ENCODE measurements at regions not wholly inside any gene's neighbourhood (a gene's known extent, or its start where the extent isn't known, plus 50 kb on each side); places are given as distances from the start of the nearest gene placed in this dataset.
"Not testable (repeated sequence)": the region's sequence is repeated elsewhere in the genome, so short reads cannot be mapped to it uniquely, and the experiment has no call there.

DNA sequence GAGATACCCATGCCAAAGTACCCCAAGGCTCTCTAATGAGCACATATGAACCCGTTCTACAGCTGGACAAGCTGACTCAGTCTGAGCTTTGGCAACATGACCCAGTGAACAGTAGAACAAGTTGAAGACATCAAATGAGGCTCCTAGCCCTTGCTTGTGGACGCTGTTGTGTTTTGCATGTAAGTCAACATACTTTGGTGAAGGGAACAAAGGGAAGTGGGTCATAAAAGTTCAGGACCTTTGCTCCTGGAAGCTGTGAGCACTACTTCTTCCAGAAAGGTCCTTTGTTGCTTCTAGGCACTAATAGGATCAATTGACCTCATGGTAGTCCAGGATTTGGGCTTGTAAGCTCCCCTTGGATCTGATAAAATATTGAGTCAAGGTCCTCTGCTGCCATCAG lies 613.5 kb upstream of the TBX3 start:
- Mint-ChIP-seq H3K36me3 (ENCODE audit: insufficient read depth) (no peaks in the 10 kb centered on the region), H3K27ac (no peak overlapping the region), H3K4me3 (ENCODE audit: low read depth) (no peak overlapping the region), H3K9me3 (ENCODE audit: low read depth) (no peaks in the 10 kb centered on the region), H3K27me3 (peaks cover 6% of the 10 kb centered on the region), H3K4me1 (ENCODE audit: low read depth) (peaks cover 9% of the 10 kb centered on the region)
- no peak for DNase-seq (ENCODE audit: low spot score, unreplicated experiment)
- TF ChIP-seq, protein P1, sequence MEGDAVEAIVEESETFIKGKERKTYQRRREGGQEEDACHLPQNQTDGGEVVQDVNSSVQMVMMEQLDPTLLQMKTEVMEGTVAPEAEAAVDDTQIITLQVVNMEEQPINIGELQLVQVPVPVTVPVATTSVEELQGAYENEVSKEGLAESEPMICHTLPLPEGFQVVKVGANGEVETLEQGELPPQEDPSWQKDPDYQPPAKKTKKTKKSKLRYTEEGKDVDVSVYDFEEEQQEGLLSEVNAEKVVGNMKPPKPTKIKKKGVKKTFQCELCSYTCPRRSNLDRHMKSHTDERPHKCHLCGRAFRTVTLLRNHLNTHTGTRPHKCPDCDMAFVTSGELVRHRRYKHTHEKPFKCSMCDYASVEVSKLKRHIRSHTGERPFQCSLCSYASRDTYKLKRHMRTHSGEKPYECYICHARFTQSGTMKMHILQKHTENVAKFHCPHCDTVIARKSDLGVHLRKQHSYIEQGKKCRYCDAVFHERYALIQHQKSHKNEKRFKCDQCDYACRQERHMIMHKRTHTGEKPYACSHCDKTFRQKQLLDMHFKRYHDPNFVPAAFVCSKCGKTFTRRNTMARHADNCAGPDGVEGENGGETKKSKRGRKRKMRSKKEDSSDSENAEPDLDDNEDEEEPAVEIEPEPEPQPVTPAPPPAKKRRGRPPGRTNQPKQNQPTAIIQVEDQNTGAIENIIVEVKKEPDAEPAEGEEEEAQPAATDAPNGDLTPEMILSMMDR (IDR thresholded peaks at IDR 0.05; ENCODE audit: unreplicated experiment): no peak

DNA sequence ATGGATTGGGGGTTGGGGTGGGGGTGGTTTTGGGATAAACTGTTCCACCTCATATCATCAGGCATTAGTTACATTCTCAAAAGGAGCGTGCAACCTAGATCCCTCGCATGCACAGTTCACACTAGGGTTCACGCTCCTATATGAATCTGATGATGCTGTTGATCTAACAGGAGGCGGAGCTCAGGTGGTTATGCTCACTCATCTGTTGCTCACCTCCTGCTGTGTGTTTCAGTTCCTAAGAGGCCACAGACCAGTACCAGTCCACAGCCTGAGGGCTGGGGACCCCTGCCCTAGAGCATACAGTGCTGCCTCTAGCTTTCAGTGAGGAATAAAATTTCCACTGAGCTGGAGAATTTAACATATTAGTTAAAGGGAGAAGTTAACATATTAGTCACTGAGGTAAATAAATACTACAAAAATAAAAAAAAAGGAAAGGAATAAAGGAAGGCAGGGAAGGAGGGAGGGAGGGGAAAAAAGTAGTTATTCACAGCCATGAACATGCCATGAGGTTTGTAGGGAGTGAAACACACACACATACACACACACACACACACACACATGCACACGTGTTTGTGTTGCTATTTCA lies 612.7 kb upstream of the TBX3 start:
- Mint-ChIP-seq H3K4me3 (ENCODE audit: low read depth) (no peak overlapping the region), H3K36me3 (ENCODE audit: insufficient read depth) (no peaks in the 10 kb centered on the region), H3K27ac (no peak overlapping the region), H3K4me1 (ENCODE audit: low read depth) (peaks cover 9% of the 10 kb centered on the region), H3K27me3 (peaks cover 4% of the 10 kb centered on the region), H3K9me3 (ENCODE audit: low read depth) (no peaks in the 10 kb centered on the region)
- DNase-seq (ENCODE audit: low spot score, unreplicated experiment): no peak
- TF ChIP-seq, protein P1 (IDR thresholded peaks at IDR 0.05; ENCODE audit: unreplicated experiment): no peak

DNA sequence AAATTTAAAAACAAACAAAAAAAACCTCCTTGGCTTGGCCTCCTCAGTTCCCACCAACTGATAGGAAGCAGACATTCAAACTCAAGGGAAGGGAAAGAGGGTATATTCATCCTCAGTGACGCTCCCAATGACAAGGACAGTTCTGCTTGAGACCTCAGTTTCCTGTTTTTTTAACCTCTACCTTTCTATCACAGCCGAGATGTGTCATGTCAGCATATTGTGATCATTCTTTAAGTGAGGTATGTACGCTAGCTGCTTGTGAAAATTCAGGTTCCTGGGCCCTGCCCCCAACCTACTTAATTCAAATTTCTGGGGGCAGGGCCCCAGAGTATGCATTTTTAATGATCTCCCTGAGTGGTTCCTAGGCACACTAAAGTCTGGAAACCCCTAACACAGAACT lies 611.9 kb upstream of the TBX3 start:
- no peak for DNase-seq (ENCODE audit: low spot score, unreplicated experiment)
- Mint-ChIP-seq H3K27me3 (peaks cover 4% of the 10 kb centered on the region), H3K4me3 (ENCODE audit: low read depth) (no peak overlapping the region), H3K4me1 (ENCODE audit: low read depth) (peaks cover 9% of the 10 kb centered on the region), H3K36me3 (ENCODE audit: insufficient read depth) (no peaks in the 10 kb centered on the region), H3K27ac (no peak overlapping the region), H3K9me3 (ENCODE audit: low read depth) (no peaks in the 10 kb centered on the region)
- TF ChIP-seq, protein P1 (IDR thresholded peaks at IDR 0.05; ENCODE audit: unreplicated experiment): no peak

DNA sequence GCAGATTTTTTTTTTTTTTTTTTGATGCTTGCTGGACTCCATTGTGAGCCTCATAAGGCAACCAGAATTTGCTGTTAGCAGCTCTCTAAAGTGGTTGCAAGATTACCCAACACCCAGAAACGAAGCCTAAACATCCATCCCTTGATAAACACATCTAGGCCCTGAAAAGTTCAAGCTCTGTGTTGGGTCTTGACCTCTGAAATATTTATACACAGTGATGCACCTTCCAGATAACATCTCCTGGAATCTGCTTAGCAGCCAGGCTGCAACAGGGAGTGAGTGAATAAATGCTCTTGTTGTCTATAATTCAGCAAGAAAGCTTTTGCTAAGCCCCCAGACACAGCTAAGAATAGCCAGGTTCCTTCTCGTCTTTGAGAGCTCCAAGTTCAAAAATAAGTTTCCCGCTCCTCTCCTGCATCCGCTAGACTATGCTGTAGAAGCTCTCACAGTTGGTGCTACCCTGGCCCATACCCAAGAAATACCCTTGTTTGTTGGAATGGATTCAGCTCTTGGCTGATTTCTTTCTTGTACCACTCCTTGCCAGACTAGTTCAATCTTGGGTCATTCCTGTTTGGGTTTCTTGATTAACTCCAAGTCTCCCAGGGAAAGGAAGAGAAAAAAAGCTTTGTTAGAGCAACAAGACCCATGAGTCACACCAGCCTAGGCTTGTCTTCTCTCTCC lies 610.6 kb upstream of the TBX3 start:
- no peak overlapping the region for H3K4me3 Mint-ChIP-seq (ENCODE audit: low read depth)
- no peak overlapping the region for H3K27ac Mint-ChIP-seq
- TF ChIP-seq, protein P1 (IDR thresholded peaks at IDR 0.05; ENCODE audit: unreplicated experiment): no peak
- no peaks in the 10 kb centered on the region for H3K9me3 Mint-ChIP-seq (ENCODE audit: low read depth)
- H3K4me1 Mint-ChIP-seq (ENCODE audit: low read depth): peaks cover 9% of the 10 kb centered on the region
- H3K27me3 Mint-ChIP-seq: peaks cover 4% of the 10 kb centered on the region
- DNase-seq (ENCODE audit: low spot score, unreplicated experiment): no peak
- no peaks in the 10 kb centered on the region for H3K36me3 Mint-ChIP-seq (ENCODE audit: insufficient read depth)

DNA sequence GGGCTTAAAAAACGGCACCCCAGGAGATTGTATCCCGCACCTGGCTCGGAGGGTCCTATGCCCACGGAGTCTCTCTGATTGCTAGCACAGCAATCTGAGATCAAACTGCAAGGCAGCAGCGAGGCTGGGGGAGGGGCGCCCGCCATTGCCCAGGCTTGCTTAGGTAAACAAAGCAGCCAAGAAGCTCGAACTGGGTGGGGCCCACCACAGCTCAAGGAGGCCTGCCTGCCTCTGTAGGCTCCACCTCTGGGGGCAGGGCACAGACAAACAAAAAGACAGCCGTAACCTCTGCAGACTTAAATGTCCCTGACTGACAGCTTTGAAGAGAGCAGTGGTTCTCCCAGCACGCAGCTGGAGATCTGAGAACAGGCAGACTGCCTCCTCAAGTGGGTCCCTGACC lies 601.5 kb upstream of the TBX3 start:
- H3K4me3 Mint-ChIP-seq (ENCODE audit: low read depth); H3K9me3 Mint-ChIP-seq (ENCODE audit: low read depth); H3K4me1 Mint-ChIP-seq (ENCODE audit: low read depth); H3K36me3 Mint-ChIP-seq (ENCODE audit: insufficient read depth); DNase-seq (ENCODE audit: low spot score, unreplicated experiment); H3K27ac Mint-ChIP-seq; H3K27me3 Mint-ChIP-seq: not testable (repeated sequence)

DNA sequence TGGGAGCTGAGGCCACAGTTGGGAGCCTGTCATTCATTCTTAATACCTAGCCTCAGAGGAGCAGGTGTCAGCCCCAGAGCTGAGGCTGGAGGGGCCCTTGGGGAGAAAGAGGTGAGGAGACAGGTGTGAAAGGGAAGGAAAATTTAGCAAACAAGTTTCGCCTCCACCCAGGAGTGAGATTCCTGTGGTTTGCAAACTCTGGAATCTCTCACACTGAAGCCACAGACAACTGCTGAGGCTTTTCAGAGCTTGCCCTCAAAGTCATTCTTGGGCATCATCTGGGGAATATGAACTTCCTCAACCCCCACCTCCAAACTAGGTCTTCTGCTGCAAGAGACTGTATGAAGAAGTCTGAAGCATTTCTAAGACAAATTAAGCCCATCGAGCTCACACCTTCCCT lies 589.5 kb upstream of the TBX3 start:
- no peak overlapping the region for H3K27ac Mint-ChIP-seq
- H3K36me3 Mint-ChIP-seq (ENCODE audit: insufficient read depth): no peaks in the 10 kb centered on the region
- H3K9me3 Mint-ChIP-seq (ENCODE audit: low read depth): no peaks in the 10 kb centered on the region
- H3K4me3 Mint-ChIP-seq (ENCODE audit: low read depth): no peak overlapping the region
- peaks cover 20% of the 10 kb centered on the region for H3K27me3 Mint-ChIP-seq
- DNase-seq (ENCODE audit: low spot score, unreplicated experiment): no peak
- no peaks in the 10 kb centered on the region for H3K4me1 Mint-ChIP-seq (ENCODE audit: low read depth)
- TF ChIP-seq, protein P1 (IDR thresholded peaks at IDR 0.05; ENCODE audit: unreplicated experiment): no peak
